ENCODE measurements at regions not wholly inside any gene's neighbourhood (a gene's known extent, or its start where the extent isn't known, plus 50 kb on each side); places are given as distances from the start of the nearest gene placed in this dataset.

- DNase-seq = no peak
These were observed 245.5 kb upstream of the CXCR4 start for GRCh38 chr2:136363470-136363869.

- peak; percentile 37 for DNase-seq
These were observed 244.9 kb upstream of the CXCR4 start for GRCh38 chr2:136362676-136363390.

GRCh38 chr2:136361521-136361920 lies 243.6 kb upstream of the CXCR4 start:
- DNase-seq = no peak

GRCh38 chr2:136360790-136361189 lies 242.8 kb upstream of the CXCR4 start:
- DNase-seq = no peak

GRCh38 chr2:136359121-136359965 lies 241.4 kb upstream of the CXCR4 start:
- DNase-seq = no peak

GRCh38 chr2:136358576-136358975 lies 240.6 kb upstream of the CXCR4 start:
- DNase-seq = no peak

GRCh38 chr2:136357007-136357380 lies 239.0 kb upstream of the CXCR4 start:
- no peak for DNase-seq

- no peak for DNase-seq
These were observed 238.4 kb upstream of the CXCR4 start for GRCh38 chr2:136356125-136357006.

- no peak for DNase-seq
These were observed 233.7 kb upstream of the CXCR4 start for GRCh38 chr2:136351684-136352083.

- DNase-seq = no peak
These were observed 230.0 kb upstream of the CXCR4 start for GRCh38 chr2:136347981-136348380.

GRCh38 chr2:136344339-136344738 lies 226.4 kb upstream of the CXCR4 start:
- no peak for DNase-seq

GRCh38 chr2:136342138-136342537 lies 224.2 kb upstream of the CXCR4 start:
- DNase-seq = no peak

- no peak for DNase-seq
These were observed 217.0 kb upstream of the CXCR4 start for GRCh38 chr2:136334967-136335366.

GRCh38 chr2:136332436-136333095 lies 214.6 kb upstream of the CXCR4 start:
- DNase-seq = no peak

- DNase-seq = no peak
These were observed 213.3 kb upstream of the CXCR4 start for GRCh38 chr2:136331226-136331625.

GRCh38 chr2:136328207-136328795 lies 210.4 kb upstream of the CXCR4 start:
- DNase-seq = no peak

GRCh38 chr2:136327162-136327852 lies 209.4 kb upstream of the CXCR4 start:
- peak; percentile 73 for DNase-seq

- no peak for DNase-seq
These were observed 207.9 kb upstream of the CXCR4 start for GRCh38 chr2:136325844-136326331.

GRCh38 chr2:136324966-136325365 lies 207.0 kb upstream of the CXCR4 start:
- no peak for DNase-seq

GRCh38 chr2:136323935-136324334 lies 206.0 kb upstream of the CXCR4 start:
- no peak for DNase-seq

- no peak for DNase-seq
These were observed 205.2 kb upstream of the CXCR4 start for GRCh38 chr2:136323195-136323594.

GRCh38 chr2:136322428-136322827 lies 204.5 kb upstream of the CXCR4 start:
- DNase-seq = no peak
